HG03571 (cell line): ENCODE measurements at regions not wholly inside any gene's neighbourhood (a gene's known extent, or its start where the extent isn't known, plus 50 kb on each side); places are given as distances from the start of the nearest gene placed in this dataset.

Experiments used
- ATAC-seq: cut with Tn5 transposase; IDR thresholded peaks from one replicate; pipeline ENCODE4 v1.9.1; 2021; ENCODE audit not compliant: unreplicated experiment

DNA sequence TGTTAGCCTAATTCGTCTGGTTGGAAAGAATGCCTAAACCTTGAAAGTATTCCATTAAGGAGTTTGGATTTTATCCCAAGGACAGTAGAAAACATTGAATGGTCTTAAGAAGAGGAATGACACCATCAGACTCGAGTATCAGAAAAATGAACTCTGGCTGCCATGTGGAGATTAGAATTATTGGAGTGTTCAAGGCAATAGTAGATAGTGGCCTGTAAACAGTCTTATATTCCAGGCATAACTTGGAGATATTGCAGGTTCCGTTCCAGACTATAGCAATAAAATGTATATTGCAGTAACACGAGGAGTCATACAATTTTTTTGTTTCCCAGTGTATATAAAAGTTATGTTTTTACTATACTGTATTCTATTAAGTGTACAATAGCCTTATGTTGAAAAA lies 130.9 kb downstream of the GDAP2 start:
- no peak for ATAC-seq

- ATAC-seq = no peak
Observed at GRCh38 chr1:117802531-117803257, 126.7 kb downstream of the GDAP2 start.

DNA sequence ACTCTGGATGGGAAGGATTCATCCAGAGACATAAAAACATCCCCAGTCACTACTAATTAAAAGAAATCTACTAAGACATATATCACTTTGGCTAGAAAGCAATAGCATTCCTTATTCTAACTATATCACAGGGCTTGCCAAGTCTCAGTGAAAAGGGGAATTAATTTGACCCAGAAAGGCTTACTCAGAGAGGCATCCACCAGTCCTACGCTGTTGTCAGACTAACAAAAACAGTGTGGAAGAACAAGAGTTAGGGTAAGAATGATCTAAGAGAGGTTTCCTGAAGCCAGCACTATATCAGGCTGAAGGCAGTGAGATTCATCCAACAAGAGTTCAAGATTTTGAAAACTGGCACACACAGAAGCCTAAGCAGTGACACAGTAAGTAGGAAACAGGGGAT lies 126.1 kb downstream of the GDAP2 start:
- ATAC-seq = no peak

DNA sequence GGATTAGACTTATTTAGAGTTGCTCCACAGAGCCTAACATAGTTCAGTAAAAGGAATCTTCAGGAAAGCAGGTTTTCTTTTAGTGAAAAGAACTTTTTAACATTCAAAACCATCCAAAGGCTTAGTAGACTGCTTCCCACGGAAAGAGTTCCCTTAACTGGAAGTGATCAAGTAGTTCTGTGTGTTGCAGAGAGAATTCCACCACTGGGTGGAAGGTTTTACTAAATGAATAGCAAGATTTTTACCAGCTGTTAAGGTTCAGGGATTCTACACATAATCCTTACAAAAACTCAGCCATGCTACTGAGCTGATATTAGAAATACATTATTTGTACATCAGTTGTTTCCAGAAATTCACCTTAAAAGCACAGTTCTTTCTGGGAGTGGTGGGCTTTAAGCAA lies 119.7 kb downstream of the GDAP2 start:
- no peak for ATAC-seq

DNA sequence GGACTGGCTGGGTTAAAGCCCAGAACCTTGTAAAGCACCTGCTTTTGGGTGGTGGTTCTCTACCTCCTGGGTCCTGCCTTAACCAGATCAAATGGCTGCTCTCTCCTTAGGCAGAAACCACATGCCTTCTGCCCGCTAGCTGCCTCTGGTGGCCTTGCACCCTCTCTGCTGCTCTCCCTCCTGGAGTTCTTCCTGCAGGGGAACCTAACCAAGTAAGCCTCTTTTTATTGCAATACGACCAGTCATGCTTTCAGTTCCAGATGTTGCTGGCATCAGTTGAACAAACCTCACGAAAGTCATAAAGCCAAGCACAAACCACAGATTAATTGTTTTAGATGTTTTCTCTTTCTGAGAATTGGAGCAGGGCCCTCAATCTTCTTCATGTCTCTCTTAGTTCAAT lies 118.9 kb downstream of the GDAP2 start:
- no peak for ATAC-seq

DNA sequence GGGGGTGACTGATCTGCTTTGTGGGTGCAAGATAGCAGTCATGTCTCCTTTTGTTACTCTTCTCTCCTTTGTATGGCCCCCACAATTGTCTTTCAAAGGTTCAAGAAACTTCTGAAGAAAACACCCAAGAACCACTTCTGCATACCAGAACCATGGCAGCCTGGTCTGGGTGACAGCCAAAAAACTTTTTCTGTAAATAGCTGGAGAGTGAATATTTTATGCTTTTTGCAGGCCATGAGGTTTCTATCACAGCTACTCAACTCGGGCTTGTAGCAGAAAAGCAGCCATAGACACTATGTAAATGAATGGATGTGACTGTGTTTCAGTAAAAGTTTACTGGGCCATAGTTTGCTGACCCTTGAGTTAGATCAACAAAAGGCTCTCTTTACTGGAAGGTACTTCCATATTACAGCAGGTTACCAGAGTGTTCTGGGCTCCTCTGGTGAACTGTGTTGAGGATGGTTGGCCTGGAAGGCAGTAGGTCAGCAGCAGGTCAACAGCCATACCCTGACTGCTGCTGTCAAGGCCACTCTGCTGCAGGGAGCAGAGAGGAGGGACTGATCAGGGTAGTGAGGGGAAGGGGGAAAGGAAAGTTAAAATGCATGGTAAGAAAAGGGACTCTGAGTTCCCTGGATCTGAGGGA lies 116.4 kb downstream of the GDAP2 start:
- no peak for ATAC-seq
